ENCODE measurements at regions not wholly inside any gene's neighbourhood (a gene's known extent, or its start where the extent isn't known, plus 50 kb on each side); places are given as distances from the start of the nearest gene placed in this dataset.

DNA sequence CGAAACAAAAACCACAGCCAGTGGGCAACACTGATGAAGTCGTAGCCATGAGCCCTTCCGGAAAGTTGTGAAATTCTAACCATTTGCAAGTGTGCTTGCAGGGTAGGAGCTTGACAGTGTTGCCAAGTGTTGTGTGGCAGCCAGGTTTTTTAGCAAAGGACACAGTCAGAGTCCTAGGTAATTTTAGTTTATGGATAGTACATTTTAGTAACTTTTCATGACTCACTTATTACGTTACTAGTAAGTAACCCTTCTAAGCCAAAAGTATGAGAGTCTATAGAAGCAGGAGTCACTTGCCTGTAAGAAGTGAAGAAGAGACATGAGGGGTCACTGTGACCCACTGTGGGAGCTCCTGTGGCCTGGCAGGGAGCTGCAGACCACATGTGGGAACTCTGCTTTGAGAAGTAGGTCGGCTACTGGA lies 54.8 kb upstream of the ADPGK start:
- H3K9me2 ChIP-seq (ENCODE audit: low read depth, low read length), result no peaks in the 10 kb centered on the region

DNA sequence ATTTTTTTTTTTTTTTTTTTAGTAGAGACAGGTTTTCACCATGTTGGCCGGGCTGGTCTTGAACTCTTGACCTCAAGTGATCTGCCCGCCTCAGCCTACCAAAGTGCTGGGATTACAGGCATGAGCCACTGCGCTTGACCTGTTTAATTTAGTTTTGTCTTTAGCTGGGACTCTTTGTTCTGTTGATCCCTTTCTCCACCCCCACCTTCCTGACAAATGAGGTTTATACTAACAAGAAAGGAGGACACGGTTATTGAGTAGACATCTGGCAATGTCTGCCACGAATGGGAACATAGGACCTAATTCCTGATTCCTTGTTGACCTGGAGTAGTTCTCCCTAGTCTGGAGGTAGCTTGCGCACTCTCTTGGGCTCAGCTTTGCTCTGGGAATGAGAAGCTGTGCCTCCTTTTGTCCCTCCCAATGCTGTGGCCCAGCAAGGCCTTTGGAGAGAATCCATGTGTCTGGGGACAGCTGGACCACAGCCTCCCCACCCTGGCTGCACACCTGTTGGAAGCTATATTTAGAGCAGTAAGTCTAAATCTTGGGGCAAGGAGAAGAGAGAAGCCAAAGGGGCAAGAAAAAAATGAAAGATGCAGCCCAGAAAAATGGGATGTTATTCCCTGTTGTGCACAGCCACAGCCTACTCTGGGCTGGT lies 53.2 kb upstream of the ADPGK start:
- Histone ChIP-seq H3F3A (ENCODE audit: insufficient read depth, low read length) (no peaks in the 10 kb centered on the region), H3K4me1 (ENCODE audit: insufficient read depth, low read length, severe bottlenecking) (no peaks in the 10 kb centered on the region), H3K79me2 (ENCODE audit: insufficient read depth, low read length) (no peaks in the 10 kb centered on the region), H3K4me3 (ENCODE audit: low read depth, low read length, poor library complexity, severe bottlenecking) (no peak overlapping the region), H3K9me2 (ENCODE audit: low read depth, low read length) (no peaks in the 10 kb centered on the region), H3K36me3 (ENCODE audit: insufficient read depth, low read length) (no peaks in the 10 kb centered on the region), H4K20me1 (ENCODE audit: insufficient read depth, low read length) (no peaks in the 10 kb centered on the region), H2AFZ (ENCODE audit: low read length) (no peak overlapping the region), H3K9ac (ENCODE audit: low read length) (no peak overlapping the region), H3K4me2 (ENCODE audit: low read length) (no peak overlapping the region), H3K27me3 (ENCODE audit: insufficient read depth, low read length) (no peaks in the 10 kb centered on the region), H3K9me3 (ENCODE audit: low read length) (no peaks in the 10 kb centered on the region), H3K27ac (ENCODE audit: low read depth, low read length, poor library complexity, severe bottlenecking) (no peak overlapping the region)
- TF ChIP-seq EZH2 (IDR thresholded peaks at IDR 0.05; ENCODE audit: borderline replicate concordance, low read length), result no peak
- TF ChIP-seq, protein P1, sequence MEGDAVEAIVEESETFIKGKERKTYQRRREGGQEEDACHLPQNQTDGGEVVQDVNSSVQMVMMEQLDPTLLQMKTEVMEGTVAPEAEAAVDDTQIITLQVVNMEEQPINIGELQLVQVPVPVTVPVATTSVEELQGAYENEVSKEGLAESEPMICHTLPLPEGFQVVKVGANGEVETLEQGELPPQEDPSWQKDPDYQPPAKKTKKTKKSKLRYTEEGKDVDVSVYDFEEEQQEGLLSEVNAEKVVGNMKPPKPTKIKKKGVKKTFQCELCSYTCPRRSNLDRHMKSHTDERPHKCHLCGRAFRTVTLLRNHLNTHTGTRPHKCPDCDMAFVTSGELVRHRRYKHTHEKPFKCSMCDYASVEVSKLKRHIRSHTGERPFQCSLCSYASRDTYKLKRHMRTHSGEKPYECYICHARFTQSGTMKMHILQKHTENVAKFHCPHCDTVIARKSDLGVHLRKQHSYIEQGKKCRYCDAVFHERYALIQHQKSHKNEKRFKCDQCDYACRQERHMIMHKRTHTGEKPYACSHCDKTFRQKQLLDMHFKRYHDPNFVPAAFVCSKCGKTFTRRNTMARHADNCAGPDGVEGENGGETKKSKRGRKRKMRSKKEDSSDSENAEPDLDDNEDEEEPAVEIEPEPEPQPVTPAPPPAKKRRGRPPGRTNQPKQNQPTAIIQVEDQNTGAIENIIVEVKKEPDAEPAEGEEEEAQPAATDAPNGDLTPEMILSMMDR (IDR thresholded peaks at IDR 0.05; ENCODE audit: low read length), result no peak

More for the DNA sequence above, 54.8 kb upstream of the ADPGK start:
- Histone ChIP-seq H3K27ac (ENCODE audit: low read depth, low read length, poor library complexity, severe bottlenecking) (no peak overlapping the region), H3K27me3 (ENCODE audit: insufficient read depth, low read length) (no peaks in the 10 kb centered on the region), H2AFZ (ENCODE audit: low read length) (no peak overlapping the region), H3K9me3 (ENCODE audit: low read length) (no peaks in the 10 kb centered on the region), H3K9ac (ENCODE audit: low read length) (no peak overlapping the region), H3K79me2 (ENCODE audit: insufficient read depth, low read length) (no peaks in the 10 kb centered on the region), H3K4me2 (ENCODE audit: low read length) (no peak overlapping the region), H3K36me3 (ENCODE audit: insufficient read depth, low read length) (no peaks in the 10 kb centered on the region), H3F3A (ENCODE audit: insufficient read depth, low read length) (no peaks in the 10 kb centered on the region), H3K4me1 (ENCODE audit: insufficient read depth, low read length, severe bottlenecking) (no peaks in the 10 kb centered on the region), H4K20me1 (ENCODE audit: insufficient read depth, low read length) (no peaks in the 10 kb centered on the region), H3K4me3 (ENCODE audit: low read depth, low read length, poor library complexity, severe bottlenecking) (no peak overlapping the region)
- TF ChIP-seq EZH2 (IDR thresholded peaks at IDR 0.05; ENCODE audit: borderline replicate concordance, low read length), result no peak
- TF ChIP-seq, protein P1 (IDR thresholded peaks at IDR 0.05; ENCODE audit: low read length), result no peak

DNA sequence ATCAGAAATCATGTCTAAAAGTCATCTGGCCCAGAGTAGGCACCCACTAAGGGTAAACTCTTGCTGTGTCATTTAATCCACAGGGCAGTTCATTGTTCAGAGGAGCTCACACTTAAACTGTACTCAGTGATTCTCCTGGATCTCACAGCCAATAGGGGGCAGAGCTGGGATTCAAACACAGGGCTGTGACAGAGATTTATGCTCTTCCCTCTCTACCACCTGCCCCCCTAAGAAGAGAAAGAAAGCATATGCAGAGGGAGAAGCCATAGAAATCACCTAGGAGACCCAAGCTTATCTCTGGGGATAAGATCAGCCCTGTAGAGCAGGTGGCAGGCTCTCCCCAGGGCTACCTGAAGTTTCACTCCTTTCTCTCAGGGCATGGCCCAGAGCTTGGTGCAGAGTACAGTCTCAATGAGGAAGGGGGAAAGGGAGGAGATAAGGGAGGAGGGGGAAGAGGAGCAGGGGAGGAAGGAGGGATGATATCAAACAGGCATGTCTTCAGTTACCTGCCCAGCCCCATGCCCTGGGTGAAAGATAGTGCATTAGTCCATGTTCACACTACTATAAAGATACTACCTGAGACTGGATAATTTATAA lies 51.8 kb upstream of the ADPGK start:
- Histone ChIP-seq H3K4me3 (ENCODE audit: low read depth, low read length, poor library complexity, severe bottlenecking) (no peak overlapping the region), H3K9me3 (ENCODE audit: low read length) (no peaks in the 10 kb centered on the region), H3K4me2 (ENCODE audit: low read length) (no peak overlapping the region), H3K27me3 (ENCODE audit: insufficient read depth, low read length) (no peaks in the 10 kb centered on the region), H3K79me2 (ENCODE audit: insufficient read depth, low read length) (no peaks in the 10 kb centered on the region), H3K9me2 (ENCODE audit: low read depth, low read length) (no peaks in the 10 kb centered on the region), H3K36me3 (ENCODE audit: insufficient read depth, low read length) (no peaks in the 10 kb centered on the region), H4K20me1 (ENCODE audit: insufficient read depth, low read length) (no peaks in the 10 kb centered on the region), H2AFZ (ENCODE audit: low read length) (no peak overlapping the region), H3K9ac (ENCODE audit: low read length) (no peak overlapping the region), H3F3A (ENCODE audit: insufficient read depth, low read length) (no peaks in the 10 kb centered on the region), H3K4me1 (ENCODE audit: insufficient read depth, low read length, severe bottlenecking) (no peaks in the 10 kb centered on the region), H3K27ac (ENCODE audit: low read depth, low read length, poor library complexity, severe bottlenecking) (no peak overlapping the region)
- TF ChIP-seq, protein P1 (IDR thresholded peaks at IDR 0.05; ENCODE audit: low read length), result peak; percentile 32; the same call in 1 of the 2 replicates
- TF ChIP-seq EZH2 (IDR thresholded peaks at IDR 0.05; ENCODE audit: borderline replicate concordance, low read length), result no peak

Data from OCI-LY1 (cell line).